Nephron (organoid): ENCODE measurements at regions not wholly inside any gene's neighbourhood (a gene's known extent, or its start where the extent isn't known, plus 50 kb on each side); places are given as distances from the start of the nearest gene placed in this dataset.

Source experiments
- H3K27ac Mint-ChIP-seq, 3 experiments: 2 replicates each; pipeline ENCODE4 v1.8.0; 2020; ENCODE audit warnings: mixed read lengths in 3 of 3, mild to moderate bottlenecking in 2 of 3, moderate library complexity in 1 of 3
- H3K27me3 Mint-ChIP-seq: 2 replicates; pipeline ENCODE4 v1.8.0; 2021; ENCODE audit warnings: low read depth, mild to moderate bottlenecking, moderate library complexity, mixed read lengths
- H3K36me3 Mint-ChIP-seq: 2 replicates; pipeline ENCODE4 v1.8.0; 2020; ENCODE audit warnings: low read depth, mixed read lengths
- H3K4me1 Mint-ChIP-seq: 2 replicates; pipeline ENCODE4 v1.8.0; 2020; ENCODE audit warnings: mixed read lengths
- H3K4me3 Mint-ChIP-seq, 3 experiments: 2 replicates each; pipeline ENCODE4 v1.8.0; 2020; ENCODE audit warnings: mild to moderate bottlenecking in 3 of 3, mixed read lengths in 3 of 3, moderate library complexity in 2 of 3
- H3K9me3 Mint-ChIP-seq: 2 replicates; pipeline ENCODE4 v1.8.0; 2020; ENCODE audit warnings: mixed read lengths
- CTCF ChIP-seq, 3 experiments: fragments of 200-600 bp; sonication (generic); IDR thresholded peaks; one replicate each; pipeline ENCODE4 v1.5.0; 2021; ENCODE audit warnings: antibody characterized with exemption in 3 of 3; ENCODE audit not compliant: unreplicated experiment in 3 of 3

DNA sequence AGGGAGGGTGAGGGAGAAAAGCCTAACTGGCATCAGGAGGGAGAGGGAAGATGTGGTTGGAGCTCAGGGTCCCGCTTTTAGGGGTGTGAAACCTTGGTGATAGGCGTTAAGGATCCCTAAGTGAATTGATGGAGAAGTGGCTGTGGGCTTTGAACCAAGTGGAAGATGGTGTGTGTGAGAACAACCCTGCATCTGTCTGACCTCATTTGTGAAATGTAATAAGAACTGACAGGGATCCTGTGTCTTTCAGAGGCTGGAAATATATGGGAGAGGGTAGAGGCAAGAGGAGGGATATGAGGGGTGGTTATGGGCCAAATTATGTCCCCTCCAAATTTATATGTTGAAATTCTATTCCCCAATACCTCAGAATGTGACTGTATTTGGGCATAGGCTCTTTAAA, 63.8 kb upstream of the NRXN3 start:
- H3K27ac Mint-ChIP-seq: no peak overlapping the region
- peaks cover 14% of the 10 kb centered on the region for H3K9me3 Mint-ChIP-seq
- no peak for TF ChIP-seq CTCF (IDR thresholded peaks at IDR 0.05; ENCODE audit: unreplicated experiment in 3 of 3)
- H3K36me3 Mint-ChIP-seq: no peaks in the 10 kb centered on the region
- peaks cover 5% of the 10 kb centered on the region for H3K4me1 Mint-ChIP-seq
- H3K4me3 Mint-ChIP-seq: no peak overlapping the region
- H3K27me3 Mint-ChIP-seq: peaks cover 9% of the 10 kb centered on the region

DNA sequence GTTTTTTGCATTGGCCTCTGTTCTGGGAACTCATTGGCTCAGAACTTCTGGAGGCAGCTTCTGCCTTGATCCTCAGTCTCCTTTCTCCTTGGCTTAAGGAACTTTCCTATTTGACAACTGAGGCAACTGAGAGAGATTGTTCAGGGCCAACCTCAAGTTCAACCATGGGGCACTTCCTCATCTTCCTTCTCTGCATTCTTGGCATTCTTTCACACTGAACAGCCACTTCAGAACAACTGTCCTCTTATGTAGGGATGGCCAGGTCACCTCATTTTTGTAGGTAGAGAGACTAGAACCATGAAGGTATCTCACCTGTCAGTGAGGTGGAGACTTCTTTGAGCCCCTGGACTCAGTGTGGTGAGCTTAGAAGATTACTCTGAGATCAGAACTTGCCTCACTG, 63.0 kb upstream of the NRXN3 start:
- no peaks in the 10 kb centered on the region for H3K36me3 Mint-ChIP-seq
- no peak overlapping the region for H3K27ac Mint-ChIP-seq
- H3K4me3 Mint-ChIP-seq: no peak overlapping the region
- peaks cover 11% of the 10 kb centered on the region for H3K27me3 Mint-ChIP-seq
- no peak for TF ChIP-seq CTCF (IDR thresholded peaks at IDR 0.05; ENCODE audit: unreplicated experiment in 3 of 3)
- peaks cover 5% of the 10 kb centered on the region for H3K4me1 Mint-ChIP-seq
- H3K9me3 Mint-ChIP-seq: peaks cover 14% of the 10 kb centered on the region

- TF ChIP-seq CTCF (IDR thresholded peaks at IDR 0.05; ENCODE audit: unreplicated experiment in 3 of 3): no peak
- Mint-ChIP-seq H3K27ac (no peak overlapping the region), H3K9me3 (peaks cover 3% of the 10 kb centered on the region), H3K27me3 (no peaks in the 10 kb centered on the region), H3K4me3 (no peak overlapping the region), H3K36me3 (no peaks in the 10 kb centered on the region), H3K4me1 (peaks cover 5% of the 10 kb centered on the region)
Observed at GRCh38 chr14:78119440-78119839, 50.7 kb upstream of the NRXN3 start.
